Astrocyte of the hippocampus (primary cell): ENCODE measurements at regions not wholly inside any gene's neighbourhood (a gene's known extent, or its start where the extent isn't known, plus 50 kb on each side); places are given as distances from the start of the nearest gene placed in this dataset.
A peak's percentile ranks its signal among the peaks of the same experiment; 100 is the strongest.
"Not testable (repeated sequence)": the region's sequence is repeated elsewhere in the genome, so short reads cannot be mapped to it uniquely, and the experiment has no call there.

Experiments
- DNase-seq: peaks from one replicate; pipeline ENCODE4 v3.0.0; 2011; ENCODE audit warnings: low read depth, low spot score

DNA sequence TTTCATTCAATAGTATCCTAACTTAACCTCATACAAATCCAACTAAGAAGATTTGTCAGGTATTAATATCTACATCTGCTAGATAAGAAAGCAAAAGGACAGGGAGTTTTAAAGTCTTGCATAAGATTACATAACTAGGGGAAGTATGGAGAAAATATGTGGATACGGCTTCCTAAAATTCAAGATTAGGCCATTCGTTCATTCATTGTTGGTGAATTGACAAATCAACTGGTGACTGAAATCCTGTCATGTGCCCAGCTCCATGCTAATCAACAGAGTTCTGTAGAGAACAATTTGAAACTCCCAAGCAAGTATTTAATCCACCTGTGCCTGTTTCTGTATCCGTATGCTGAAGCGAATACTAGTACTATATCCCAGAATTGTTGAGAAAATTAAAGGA is 260.9 kb upstream of the USP15 start:
- DNase-seq = no peak

DNA sequence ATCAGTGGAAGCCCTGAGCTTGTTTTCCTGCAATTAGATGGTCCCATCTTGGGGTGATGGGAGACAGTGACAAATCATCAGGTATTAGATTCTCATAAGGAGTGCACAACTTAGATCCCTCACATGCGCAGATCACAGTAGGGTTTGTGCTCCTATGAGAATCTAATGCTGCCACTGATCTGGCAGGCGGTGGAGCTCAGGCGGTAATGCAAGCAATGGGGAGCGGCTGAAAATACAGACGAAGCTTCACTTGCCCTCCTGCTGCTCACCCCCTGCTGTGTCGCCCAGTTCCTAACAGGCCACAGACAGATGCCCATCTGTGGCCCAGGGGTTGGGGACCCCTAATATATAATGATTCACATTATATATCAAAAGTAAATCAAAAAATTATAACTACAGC is 258.8 kb upstream of the USP15 start:
- no peak for DNase-seq

DNA sequence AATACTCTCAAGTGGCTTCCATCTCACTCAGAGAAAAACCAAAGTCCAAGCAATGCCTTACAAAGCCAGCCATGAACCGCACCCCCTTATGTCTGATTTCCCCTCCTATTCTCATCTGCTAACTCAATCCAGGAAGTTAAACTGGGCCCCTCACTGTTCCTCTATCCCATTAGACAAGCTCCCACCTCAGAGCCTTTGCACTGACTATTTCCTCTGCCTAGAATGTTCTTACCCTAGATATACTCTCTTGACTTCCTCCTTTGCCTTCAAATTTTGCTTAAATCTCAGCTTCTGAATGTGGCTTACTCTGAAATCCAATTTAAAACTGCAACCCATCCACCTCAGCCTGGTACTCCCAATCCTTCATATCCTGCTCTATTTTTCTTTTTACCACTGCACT is 257.0 kb upstream of the USP15 start:
- DNase-seq = no peak

DNA sequence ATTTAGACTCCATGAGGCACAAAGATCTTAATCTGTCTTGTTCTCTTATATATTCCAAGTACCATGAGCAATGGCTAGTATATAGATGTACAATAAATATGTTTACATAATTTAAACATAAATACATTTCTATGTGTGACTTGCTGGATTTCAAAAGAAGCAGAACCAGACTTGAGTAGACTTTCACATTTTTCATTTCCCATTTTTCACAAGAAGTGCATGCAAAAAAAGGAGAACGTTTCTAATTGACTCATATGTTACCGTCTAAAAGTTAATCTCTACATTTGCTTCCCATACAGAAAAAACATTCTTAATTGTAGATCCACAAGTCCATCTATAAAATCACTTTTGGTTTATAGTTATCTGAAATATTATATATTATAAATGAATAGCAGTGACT is 256.5 kb upstream of the USP15 start:
- no peak for DNase-seq

DNA sequence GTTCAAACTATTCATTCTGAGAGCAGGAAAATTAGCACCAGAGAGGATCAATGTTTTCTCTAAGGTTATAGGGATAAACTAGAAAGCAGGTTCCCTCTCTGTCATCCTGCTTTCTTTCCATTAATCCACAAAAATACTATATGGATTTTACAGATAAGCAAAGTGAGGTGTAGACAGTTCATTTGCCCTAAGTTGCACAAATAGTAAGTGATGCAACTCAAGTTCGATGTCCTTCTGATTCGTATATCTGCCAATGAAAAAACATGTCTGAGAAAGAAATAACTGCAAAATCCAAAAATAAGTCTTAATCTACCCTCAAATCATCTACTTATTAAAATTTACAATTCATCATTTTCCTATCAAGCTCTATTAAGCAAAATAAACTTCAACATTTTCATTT is 254.6 kb upstream of the USP15 start:
- DNase-seq = no peak

DNA sequence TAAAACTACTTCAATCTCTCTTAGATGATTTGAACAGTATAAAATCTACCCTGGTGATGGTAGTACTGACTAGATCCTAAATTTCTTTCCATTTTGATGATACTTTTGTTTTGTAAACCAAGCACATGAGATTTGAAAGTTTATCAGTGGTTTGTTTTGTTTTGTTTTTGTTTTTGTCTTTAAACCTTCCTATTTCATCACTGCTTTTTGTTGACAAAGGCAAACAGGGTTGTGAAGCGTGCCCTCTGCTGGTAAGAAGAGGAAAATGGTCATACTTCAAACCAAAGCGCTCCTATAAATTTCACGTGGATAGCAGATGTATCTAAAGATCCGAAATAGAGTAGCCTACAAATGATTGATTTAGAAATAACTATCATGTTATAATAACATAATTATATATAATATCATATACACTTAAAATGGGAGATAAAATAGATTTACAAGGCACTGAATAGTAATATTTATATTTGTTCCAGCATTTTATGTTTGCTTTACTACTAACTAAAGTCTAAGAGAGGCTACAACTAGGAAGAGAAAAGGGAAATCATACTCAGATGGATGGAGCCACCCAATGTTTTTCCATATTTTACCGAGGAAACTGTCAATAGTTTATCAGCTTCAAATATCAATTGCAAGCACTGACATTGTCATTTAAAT is 254.0 kb upstream of the USP15 start:
- peak; percentile 51 for DNase-seq

DNA sequence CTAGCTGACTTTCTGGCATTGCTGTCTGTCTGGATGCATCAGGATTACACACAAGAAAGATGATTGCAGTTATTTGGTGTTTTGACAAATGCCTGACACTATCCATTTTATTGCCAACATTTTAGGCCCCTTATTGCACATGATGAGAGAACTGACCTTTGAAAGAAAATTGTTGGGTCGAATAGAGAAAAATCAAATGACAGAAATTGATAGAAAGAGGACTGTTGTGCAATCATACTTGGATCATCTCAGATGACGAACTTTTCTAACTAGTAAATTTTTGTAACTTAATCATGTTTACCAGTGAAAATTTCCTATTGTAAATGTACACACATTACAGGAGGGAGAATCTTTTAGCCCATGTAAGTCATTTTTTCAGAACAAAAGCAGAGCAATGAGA is 251.5 kb upstream of the USP15 start:
- no peak for DNase-seq

DNA sequence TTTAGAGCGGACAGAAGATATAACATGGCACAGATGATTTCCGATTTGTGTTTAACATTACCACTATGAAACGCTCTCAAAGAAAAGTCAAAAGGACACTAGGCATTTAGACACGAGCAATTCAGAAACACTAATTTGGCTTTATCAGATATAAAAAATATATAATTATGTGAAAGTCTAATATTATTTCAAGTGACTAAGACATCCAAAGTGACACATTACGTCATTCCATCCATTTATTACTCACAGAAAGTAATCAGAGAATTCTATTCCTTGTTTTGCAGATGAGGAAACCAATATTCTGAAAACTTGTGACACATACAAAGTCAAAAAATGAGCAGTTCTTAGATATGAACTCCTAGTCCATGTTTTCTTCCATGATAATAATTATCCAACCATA is 250.8 kb upstream of the USP15 start:
- no peak for DNase-seq

DNA sequence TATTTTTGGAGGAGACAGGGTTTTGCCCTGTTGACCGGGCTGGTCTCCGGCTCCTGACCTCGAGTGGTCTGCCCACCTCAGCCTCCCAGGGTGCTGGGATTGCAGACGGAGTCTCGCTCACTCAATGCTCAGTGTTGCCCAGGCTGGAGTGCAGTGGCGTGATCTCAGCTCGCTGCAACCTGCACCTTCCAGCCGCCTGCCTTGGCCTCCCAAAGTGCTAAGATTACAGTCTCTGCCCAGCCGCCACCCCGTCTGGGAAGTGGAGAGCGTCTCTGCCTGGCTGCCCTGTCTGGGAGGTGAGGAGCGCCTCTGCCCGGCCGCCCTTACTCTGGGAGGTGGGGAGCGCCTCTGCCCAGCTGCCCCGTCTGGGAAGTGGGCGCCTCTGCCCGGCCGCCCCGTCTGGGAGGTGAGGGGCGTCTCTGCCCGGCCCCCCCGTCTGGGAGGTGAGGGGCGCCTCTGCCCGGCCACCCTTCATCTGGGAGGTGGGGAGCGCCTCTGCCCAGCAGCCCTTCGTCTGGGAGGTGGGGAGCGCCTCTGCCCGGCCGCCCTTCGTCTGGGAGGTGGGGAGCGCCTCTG is 249.8 kb upstream of the USP15 start:
- DNase-seq = not testable (repeated sequence)

DNA sequence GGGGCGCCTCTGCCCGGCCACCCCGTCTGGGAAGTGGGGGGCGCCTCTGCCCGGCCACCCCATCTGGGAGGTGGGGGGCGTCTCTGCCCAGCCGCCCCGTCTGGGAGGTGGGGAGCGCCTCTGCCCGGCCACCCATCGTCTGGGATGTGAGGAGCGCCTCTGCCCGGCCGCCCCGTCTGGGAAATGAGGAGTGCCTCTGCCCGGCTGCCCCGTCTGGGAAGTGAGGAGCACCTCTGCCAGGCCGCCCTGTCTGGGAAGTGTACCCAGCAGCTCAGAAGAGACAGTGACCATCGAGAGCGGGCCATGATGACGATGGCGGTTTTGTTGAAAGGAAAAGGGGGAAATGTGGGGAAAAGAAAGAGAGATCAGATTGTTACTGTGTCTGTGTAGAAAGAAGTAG is 249.2 kb upstream of the USP15 start:
- not testable (repeated sequence) for DNase-seq

DNA sequence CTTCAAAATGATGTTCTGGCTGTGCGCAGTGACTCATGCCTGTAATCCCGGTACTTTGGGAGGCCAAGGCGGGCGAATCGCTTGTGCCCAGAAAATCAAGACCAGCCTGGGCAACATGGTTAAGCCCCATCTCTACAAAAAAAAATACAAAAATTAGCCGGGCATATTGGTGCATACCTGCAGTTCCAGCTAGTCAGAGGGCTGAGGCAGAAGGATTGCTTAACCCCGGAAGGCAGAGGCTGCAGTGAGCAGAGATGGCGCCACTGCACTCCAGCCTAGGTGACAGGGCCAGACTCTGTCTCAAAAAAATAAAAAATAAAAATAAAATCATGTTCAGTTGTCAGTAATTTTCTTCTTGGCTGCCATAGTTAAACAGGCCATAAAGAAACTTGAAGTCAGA is 245.9 kb upstream of the USP15 start:
- DNase-seq = no peak

DNA sequence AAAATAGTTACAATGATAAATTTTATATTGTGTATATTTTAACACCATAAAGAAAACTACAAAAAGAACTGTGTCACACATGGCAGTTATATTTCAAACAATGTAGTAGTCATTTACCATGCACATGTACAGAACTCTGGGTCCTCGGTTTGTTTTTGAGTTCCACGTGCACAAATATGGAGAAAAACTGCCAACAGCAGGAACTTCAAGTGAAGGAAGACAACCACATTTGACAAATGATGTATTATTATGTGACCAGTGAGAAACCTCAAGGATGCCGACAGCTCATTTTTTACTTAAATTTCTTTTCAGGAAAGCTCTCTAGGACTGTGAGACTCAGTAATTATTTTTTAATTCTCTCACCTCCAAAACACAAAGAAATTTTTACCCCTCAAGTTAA is 244.2 kb upstream of the USP15 start:
- no peak for DNase-seq

DNA sequence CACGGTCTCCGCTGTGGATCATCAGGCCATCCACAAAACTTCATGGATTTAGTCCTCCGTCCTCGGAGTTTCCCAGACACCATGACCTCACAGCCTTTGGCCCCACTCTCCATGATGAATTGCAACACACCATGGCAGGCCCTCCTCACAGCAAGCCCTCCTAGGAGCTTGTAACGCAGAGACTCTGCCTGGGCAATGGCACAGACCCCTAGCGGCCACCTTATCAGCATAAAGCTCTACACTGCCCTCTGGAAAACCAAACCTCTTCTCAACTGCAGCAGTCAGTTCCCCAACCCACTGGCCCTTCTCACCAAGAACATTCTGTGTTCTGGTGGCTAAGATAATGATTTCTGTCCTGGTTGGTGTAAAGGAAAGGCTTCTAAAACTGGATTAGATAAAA is 238.4 kb upstream of the USP15 start:
- DNase-seq = no peak

DNA sequence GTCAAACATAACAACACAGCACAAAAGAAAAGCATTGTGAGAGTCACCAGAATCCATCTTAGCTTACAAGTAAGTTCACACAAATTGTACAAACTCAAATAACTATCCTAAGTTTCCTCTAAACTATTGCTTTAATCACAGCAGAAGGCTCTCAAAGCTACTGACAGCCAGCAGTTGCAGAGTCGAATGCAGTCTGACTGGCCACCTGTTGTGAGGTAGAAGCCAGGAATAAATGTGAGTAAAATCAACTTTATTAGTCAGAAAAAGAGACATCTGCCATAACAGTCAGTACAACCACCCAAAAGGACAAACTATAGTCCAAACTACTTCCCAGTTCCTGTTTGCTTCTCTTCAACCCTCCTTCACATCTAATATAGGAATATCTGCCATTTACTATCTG is 231.7 kb upstream of the USP15 start:
- DNase-seq = no peak

DNA sequence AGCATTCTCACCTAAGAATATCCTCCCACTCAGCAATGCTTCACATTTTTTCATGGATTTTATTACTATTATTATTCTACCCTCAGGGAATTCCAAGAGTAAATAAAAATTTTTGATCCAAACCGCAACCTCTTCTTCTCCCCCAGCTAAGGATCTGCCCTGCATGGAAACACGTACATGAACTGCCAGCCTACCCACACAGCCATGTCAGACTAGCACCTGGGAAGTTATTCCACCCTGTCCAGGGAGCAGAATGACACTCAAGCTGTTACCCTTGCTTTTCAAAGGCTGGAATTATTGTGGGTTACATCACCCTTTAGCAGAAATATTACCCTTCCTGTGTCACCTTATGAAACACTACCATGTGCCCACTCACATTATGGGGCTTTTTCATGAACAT is 227.3 kb upstream of the USP15 start:
- no peak for DNase-seq

DNA sequence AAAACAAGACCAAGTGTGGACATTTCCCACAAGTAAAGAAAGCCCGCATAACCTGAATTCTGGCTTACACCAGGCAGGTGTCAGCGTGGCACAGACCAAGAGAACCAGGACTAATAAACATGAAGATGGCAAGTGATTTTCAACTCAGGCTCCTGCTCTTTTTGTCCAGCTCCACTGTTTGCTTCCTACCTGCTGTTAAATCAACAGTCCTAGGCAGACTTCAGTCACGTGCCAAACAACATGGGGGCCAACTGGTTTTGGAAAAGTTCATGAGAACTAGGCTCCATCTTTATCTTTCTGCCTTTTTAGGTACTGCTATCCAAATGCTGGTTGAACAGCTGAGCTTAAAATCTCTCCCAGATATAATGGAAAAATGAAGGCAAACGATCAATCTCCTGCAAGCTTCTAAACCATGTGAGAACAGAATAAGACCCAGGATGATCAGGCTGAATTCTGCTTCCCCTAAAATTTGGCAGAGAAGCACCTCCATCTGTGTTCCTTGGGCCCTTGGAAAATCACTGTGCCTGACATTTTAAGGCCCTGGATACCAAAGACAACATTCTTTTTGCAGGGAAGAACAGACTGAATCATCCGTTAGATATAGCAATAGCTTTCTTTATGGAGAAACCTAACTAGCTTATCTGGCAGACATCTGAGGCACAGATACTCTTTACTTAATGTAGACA is 215.6 kb upstream of the USP15 start:
- no peak for DNase-seq

DNA sequence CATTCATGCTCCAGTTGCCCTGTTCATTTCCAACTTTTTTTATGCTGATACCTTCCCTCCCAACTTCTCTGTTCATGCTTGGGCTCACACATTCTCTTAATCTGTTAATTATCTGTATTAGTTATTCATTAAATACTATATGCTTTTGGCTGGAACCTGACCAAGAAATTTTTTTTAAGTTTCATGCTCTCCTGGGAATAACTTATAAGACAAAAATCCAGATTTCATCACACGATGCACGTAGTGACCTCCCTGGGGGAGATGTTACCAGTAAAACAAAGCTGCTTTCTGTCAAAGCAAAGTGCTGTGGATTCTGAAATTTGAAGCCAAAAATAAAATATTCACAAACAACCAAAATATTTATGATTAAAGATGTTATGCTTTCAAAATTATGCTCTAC is 215.0 kb upstream of the USP15 start:
- no peak for DNase-seq

DNA sequence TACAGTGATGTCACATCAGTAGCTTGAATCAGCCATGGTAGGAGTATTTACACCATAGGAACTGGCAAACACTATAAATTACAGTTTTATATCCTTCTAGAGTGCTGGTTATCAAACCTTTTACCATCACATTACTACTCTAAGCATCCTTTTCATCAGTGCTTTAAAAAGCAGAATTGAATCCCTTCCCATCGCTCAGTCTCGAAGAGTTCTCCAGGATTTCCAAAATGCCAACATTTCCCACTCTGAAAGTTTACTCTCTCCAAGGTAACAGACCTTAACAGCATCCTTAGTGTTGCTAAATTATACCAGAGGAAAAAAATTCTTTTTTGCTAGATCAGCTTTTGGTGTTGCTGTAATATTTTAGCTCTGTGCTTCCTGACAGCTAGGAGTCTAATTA is 209.4 kb upstream of the USP15 start:
- DNase-seq = no peak

DNA sequence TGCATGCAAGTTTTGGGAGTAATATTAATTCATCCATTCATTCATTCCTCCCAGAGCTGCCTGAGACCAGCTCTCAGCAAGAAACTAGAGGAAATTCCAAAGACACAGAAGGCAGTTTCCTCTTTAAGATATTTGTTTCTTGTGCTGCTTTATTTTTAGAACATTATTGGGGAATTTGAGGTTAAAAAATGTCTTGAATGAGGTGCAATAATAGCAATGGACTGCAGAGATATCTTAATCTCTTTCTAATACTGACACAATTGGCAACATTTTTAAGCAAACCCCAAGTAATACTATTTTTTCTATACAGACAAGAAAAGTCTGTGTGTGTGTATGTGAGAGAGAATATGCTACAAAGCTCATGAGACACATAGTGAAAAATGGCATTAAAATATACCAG is 190.2 kb upstream of the USP15 start:
- no peak for DNase-seq

DNA sequence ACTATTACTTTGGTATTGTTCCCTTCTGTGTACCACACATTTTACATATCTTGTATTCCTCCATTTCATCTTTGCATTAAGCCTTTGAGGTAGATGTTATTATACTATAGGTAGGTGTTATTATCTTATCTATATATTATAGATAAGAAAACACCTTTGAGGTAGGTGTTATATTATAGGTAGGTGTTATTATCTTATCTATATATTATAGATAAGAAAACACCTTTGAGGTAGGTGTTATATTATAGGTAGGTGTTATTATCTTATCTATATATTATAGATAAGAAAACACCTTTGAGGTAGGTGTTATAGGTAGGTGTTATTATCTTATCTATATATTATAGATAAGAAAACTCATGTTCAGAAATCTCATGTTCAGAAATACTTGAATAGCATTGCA is 187.0 kb upstream of the USP15 start:
- not testable (repeated sequence) for DNase-seq

DNA sequence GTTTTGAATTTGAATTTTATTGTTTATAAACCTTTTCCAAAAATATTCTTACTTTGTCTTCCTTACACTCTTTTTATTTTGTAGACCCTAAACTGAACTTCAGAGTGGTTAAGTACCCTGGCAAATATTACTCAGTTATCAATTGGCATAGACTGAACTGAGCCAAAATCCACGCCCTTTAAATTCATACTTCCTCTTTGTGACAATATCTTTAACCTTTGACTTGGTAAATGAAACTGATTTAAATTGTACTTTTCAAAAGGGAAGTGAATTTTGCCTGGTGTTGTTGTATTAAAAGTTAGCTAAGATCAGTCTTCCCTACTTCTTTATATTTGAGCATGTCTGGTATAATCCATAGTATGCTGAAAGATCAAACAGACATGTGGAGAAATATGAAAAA is 184.3 kb upstream of the USP15 start:
- DNase-seq = no peak

DNA sequence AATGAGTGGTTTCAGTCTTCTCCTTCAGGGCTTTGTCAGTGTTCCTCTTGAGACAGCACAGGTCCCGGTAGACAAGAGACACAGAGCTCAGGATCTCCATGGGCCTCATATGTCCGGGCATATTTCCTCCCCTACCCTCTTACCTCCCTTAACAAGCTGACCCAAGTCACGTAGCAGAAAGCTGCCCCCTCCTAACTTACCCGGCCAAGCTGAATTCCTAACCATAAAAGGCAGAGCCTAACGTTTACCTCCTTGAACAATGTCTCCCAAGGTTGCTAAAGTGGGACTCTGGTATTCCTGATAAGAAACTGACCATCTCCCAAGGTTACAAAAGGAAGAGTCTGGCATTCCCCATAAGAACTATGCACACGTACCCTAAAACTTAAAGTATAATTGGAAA is 182.2 kb upstream of the USP15 start:
- DNase-seq = no peak

DNA sequence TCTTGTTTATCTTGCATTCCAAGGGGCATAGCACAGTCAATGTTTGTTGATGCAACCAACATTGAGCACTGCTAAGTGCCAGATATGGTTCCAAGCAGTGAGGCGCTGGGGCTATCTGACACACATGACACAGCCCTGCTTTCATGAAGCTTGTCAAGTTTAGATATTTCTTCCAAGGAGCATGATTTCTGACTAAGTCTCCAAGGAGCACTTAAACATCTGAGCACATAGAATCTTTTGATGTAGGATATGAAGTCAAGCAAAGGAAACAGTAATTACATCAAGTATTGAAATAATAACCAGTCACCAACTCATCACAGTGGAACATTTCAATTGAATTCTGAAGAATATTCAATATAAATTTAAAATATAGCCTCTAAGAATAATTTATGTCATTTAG is 177.8 kb upstream of the USP15 start:
- DNase-seq = no peak

DNA sequence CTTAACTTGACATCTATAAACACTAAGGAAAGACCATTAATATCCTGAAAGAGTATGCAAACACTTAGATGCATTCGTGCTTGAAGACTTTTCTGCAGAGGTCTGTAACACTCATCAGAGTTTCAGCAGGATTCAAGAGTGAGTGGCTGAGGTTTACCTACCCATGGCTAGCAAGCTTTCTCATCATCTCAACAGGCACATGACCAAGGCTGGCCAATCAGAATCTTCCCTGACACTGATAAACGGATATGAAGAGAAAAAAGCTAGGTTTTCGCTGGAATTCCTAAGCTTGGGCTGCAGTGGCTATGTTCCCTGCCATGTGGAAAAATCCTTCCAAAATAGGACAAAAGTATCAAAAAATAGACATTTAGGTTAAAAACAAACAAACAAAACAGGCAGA is 162.1 kb upstream of the USP15 start:
- DNase-seq = no peak
